ENCODE measurements at regions not wholly inside any gene's neighbourhood (a gene's known extent, or its start where the extent isn't known, plus 50 kb on each side); places are given as distances from the start of the nearest gene placed in this dataset.
"Not testable (repeated sequence)": the region's sequence is repeated elsewhere in the genome, so short reads cannot be mapped to it uniquely, and the experiment has no call there.

GRCh38 chr10:47590534-47590933 is 67.1 kb upstream of the AGAP9 start:
- H3K4me3 ChIP-seq (ENCODE audit: low read depth, low read length); H3K4me1 Mint-ChIP-seq (ENCODE audit: low read depth, unreplicated experiment); H3K27me3 ChIP-seq (replicated peaks; ENCODE audit: control insufficient read depth, insufficient read depth, low read length); CTCF ChIA-PET; H3K36me3 ChIP-seq (ENCODE audit: control insufficient read depth, insufficient read depth, low read length); H3K36me3 Mint-ChIP-seq (ENCODE audit: insufficient read depth, unreplicated experiment); H3K9me3 ChIP-seq; H3K27me3 Mint-ChIP-seq (ENCODE audit: insufficient read depth, unreplicated experiment); DNase-seq; H3K4me3 Mint-ChIP-seq (ENCODE audit: unreplicated experiment); H3K4me1 ChIP-seq; H3K9me3 Mint-ChIP-seq (ENCODE audit: unreplicated experiment); H3K27ac Mint-ChIP-seq (ENCODE audit: unreplicated experiment); BruUV-seq (replicated peaks); intact Hi-C loops (cut with micrococcal nuclease; ENCODE audit: unreplicated experiment); POLR2A ChIA-PET: not testable (repeated sequence)

- H3K27me3 ChIP-seq (replicated peaks; ENCODE audit: control insufficient read depth, insufficient read depth, low read length); DNase-seq; POLR2A ChIA-PET; H3K9me3 ChIP-seq; H3K4me1 ChIP-seq; BruUV-seq (replicated peaks); CTCF ChIA-PET; H3K4me3 ChIP-seq (ENCODE audit: low read depth, low read length); intact Hi-C loops (cut with micrococcal nuclease; ENCODE audit: unreplicated experiment); H3K36me3 Mint-ChIP-seq (ENCODE audit: insufficient read depth, unreplicated experiment); H3K27me3 Mint-ChIP-seq (ENCODE audit: insufficient read depth, unreplicated experiment); H3K4me3 Mint-ChIP-seq (ENCODE audit: unreplicated experiment); H3K4me1 Mint-ChIP-seq (ENCODE audit: low read depth, unreplicated experiment); H3K27ac Mint-ChIP-seq (ENCODE audit: unreplicated experiment); H3K36me3 ChIP-seq (ENCODE audit: control insufficient read depth, insufficient read depth, low read length); H3K9me3 Mint-ChIP-seq (ENCODE audit: unreplicated experiment): not testable (repeated sequence)
Measured at GRCh38 chr10:47582051-47582450, 58.6 kb upstream of the AGAP9 start.

- H3K27me3 Mint-ChIP-seq (ENCODE audit: insufficient read depth, unreplicated experiment); H3K4me3 Mint-ChIP-seq (ENCODE audit: unreplicated experiment); CTCF ChIA-PET; H3K36me3 Mint-ChIP-seq (ENCODE audit: insufficient read depth, unreplicated experiment); POLR2A ChIA-PET; H3K9me3 Mint-ChIP-seq (ENCODE audit: unreplicated experiment); H3K27me3 ChIP-seq (replicated peaks; ENCODE audit: control insufficient read depth, insufficient read depth, low read length); H3K4me1 ChIP-seq; H3K36me3 ChIP-seq (ENCODE audit: control insufficient read depth, insufficient read depth, low read length); H3K4me3 ChIP-seq (ENCODE audit: low read depth, low read length); BruUV-seq (replicated peaks); DNase-seq; intact Hi-C loops (cut with micrococcal nuclease; ENCODE audit: unreplicated experiment); H3K4me1 Mint-ChIP-seq (ENCODE audit: low read depth, unreplicated experiment); H3K27ac Mint-ChIP-seq (ENCODE audit: unreplicated experiment); H3K9me3 ChIP-seq: not testable (repeated sequence)
Measured at GRCh38 chr10:47580063-47580462, 56.6 kb upstream of the AGAP9 start.

GRCh38 chr10:47578547-47578946 is 55.1 kb upstream of the AGAP9 start:
- H3K27me3 Mint-ChIP-seq (ENCODE audit: insufficient read depth, unreplicated experiment); DNase-seq; H3K9me3 ChIP-seq; CTCF ChIA-PET; intact Hi-C loops (cut with micrococcal nuclease; ENCODE audit: unreplicated experiment); H3K4me1 ChIP-seq; H3K36me3 ChIP-seq (ENCODE audit: control insufficient read depth, insufficient read depth, low read length); H3K27me3 ChIP-seq (replicated peaks; ENCODE audit: control insufficient read depth, insufficient read depth, low read length); POLR2A ChIA-PET; H3K4me1 Mint-ChIP-seq (ENCODE audit: low read depth, unreplicated experiment); BruUV-seq (replicated peaks); H3K36me3 Mint-ChIP-seq (ENCODE audit: insufficient read depth, unreplicated experiment); H3K4me3 Mint-ChIP-seq (ENCODE audit: unreplicated experiment); H3K4me3 ChIP-seq (ENCODE audit: low read depth, low read length); H3K27ac Mint-ChIP-seq (ENCODE audit: unreplicated experiment); H3K9me3 Mint-ChIP-seq (ENCODE audit: unreplicated experiment): not testable (repeated sequence)

All from Caco-2 (cell line).